ENCODE measurements at regions not wholly inside any gene's neighbourhood (a gene's known extent, or its start where the extent isn't known, plus 50 kb on each side); places are given as distances from the start of the nearest gene placed in this dataset.

- Histone ChIP-seq H3K4me1 (ENCODE audit: insufficient read depth) (no peaks in the 10 kb centered on the region), H3K9me3 (no peaks in the 10 kb centered on the region), H3K27ac (no peak overlapping the region), H3K36me3 (no peaks in the 10 kb centered on the region), H3K4me3 (no peak overlapping the region), H3K27me3 (no peaks in the 10 kb centered on the region)
- WGBS, 3 donors = 93 to 98% (median 96%) methylated on average over 2 of the region's 2 CpGs
- DNase-seq = no peak
- TF ChIP-seq POLR2A (IDR thresholded peaks at IDR 0.05) (no peak), EP300 (IDR thresholded peaks at IDR 0.05) (no peak), CTCF (IDR thresholded peaks at IDR 0.05) (no peak)
- intact Hi-C loops (cut with DNase I) = no loop called here
Measured at GRCh38 chr10:7025296-7025695, 385.5 kb downstream of the SFMBT2 start.

DNA sequence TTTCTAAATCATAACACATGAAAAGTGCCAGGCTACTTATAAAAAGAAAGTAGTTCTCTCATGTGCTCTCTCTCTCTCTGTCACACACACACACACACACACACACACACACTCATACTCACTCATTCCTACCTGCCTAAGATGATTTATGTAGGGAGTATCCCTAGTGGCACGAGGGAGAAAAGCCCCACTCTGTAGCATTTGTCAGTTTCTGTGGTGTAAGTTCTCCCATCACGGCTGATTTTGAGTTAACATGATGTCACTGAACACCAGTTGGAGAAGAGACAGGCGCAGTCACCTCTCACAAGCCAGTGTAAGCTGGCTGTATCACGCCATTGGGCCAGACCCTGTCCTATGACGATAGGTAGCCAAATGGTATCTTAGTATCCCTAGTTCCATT lies 395.4 kb downstream of the SFMBT2 start:
- no peak for TF ChIP-seq CTCF (IDR thresholded peaks at IDR 0.05)
- no peak for TF ChIP-seq POLR2A (IDR thresholded peaks at IDR 0.05)
- no peak for TF ChIP-seq EP300 (IDR thresholded peaks at IDR 0.05)
- no peak overlapping the region for H3K4me3 ChIP-seq
- H3K27me3 ChIP-seq = no peaks in the 10 kb centered on the region
- no peaks in the 10 kb centered on the region for H3K36me3 ChIP-seq
- H3K9me3 ChIP-seq = no peaks in the 10 kb centered on the region
- WGBS, 3 donors = 51 to 59% (median 55%) methylated on average over 5 of the region's 5 CpGs
- no peaks in the 10 kb centered on the region for H3K4me1 ChIP-seq (ENCODE audit: insufficient read depth)
- no peak for DNase-seq
- intact Hi-C loops (cut with DNase I) = no loop called here
- H3K27ac ChIP-seq = no peak overlapping the region

GRCh38 chr10:7014721-7015120 lies 396.1 kb downstream of the SFMBT2 start:
- intact Hi-C loops (cut with DNase I) = no loop called here
- TF ChIP-seq CTCF (IDR thresholded peaks at IDR 0.05) (no peak), POLR2A (IDR thresholded peaks at IDR 0.05) (no peak), EP300 (IDR thresholded peaks at IDR 0.05) (no peak)
- no peak for DNase-seq
- 66 to 81% (median 72%) methylated on average over 4 of the region's 4 CpGs for WGBS, 3 donors
- Histone ChIP-seq H3K4me3 (no peak overlapping the region), H3K9me3 (no peaks in the 10 kb centered on the region), H3K27me3 (no peaks in the 10 kb centered on the region), H3K4me1 (ENCODE audit: insufficient read depth) (no peaks in the 10 kb centered on the region), H3K36me3 (no peaks in the 10 kb centered on the region), H3K27ac (no peak overlapping the region)

DNA sequence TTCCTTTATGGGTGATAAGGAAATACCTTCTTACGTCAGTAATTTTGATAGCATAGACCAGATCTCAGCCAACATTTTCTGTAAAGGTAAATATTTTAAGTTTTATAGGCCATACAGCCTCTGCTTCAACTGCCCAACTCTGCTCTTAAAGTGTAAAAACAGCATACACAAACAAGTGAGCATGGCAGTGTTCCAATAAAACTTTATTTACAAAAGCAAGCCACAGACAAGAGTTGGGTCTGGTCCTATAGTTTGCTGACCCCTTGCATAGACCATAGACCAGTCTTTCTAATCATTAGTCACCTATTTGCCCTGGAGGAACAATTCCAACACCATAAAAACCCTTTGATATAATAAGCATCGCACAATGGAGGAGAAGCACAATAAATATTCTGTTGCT lies 398.8 kb downstream of the SFMBT2 start:
- TF ChIP-seq EP300 (IDR thresholded peaks at IDR 0.05) (no peak), POLR2A (IDR thresholded peaks at IDR 0.05) (no peak), CTCF (IDR thresholded peaks at IDR 0.05) (no peak)
- 30 to 49% (median 39%) methylated on average over 2 of the region's 2 CpGs for WGBS, 3 donors
- no peaks in the 10 kb centered on the region for H3K9me3 ChIP-seq
- H3K4me1 ChIP-seq (ENCODE audit: insufficient read depth) = no peaks in the 10 kb centered on the region
- DNase-seq = no peak
- H3K27me3 ChIP-seq = no peaks in the 10 kb centered on the region
- H3K36me3 ChIP-seq = no peaks in the 10 kb centered on the region
- intact Hi-C loops (cut with DNase I) = no loop called here
- no peak overlapping the region for H3K27ac ChIP-seq
- H3K4me3 ChIP-seq = no peak overlapping the region

DNA sequence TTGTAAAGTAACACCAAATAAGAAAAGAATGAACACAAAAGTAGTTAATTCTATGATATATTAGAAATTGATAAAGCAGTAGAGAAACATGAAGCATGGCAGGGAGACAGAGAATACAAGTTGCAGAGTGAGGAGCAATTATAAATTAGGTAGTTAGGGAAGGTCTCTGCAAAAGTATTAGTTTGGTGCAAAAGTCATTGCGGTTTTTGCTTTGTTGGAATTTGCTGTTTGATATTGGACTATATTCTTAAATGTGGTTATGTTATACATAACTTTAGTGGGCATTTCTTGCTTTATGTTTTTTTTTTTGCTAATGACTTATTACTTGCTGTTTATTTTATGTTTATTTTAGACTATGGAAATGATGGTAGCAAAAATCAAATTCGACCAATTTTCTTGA lies 402.2 kb downstream of the SFMBT2 start:
- intact Hi-C loops (cut with DNase I) = no loop called here
- Histone ChIP-seq H3K27ac (no peak overlapping the region), H3K36me3 (no peaks in the 10 kb centered on the region), H3K9me3 (no peaks in the 10 kb centered on the region), H3K27me3 (no peaks in the 10 kb centered on the region), H3K4me3 (no peak overlapping the region), H3K4me1 (ENCODE audit: insufficient read depth) (no peaks in the 10 kb centered on the region)
- DNase-seq = no peak
- 85 to 94% (median 93%) methylated on average over 2 of the region's 2 CpGs for WGBS, 3 donors
- TF ChIP-seq EP300 (IDR thresholded peaks at IDR 0.05) = no peak
- TF ChIP-seq CTCF (IDR thresholded peaks at IDR 0.05) = no peak
- no peak for TF ChIP-seq POLR2A (IDR thresholded peaks at IDR 0.05)
